DMS53 treated with DMSO at 0.1 percent for 48 hours (cell line): ENCODE measurements at regions not wholly inside any gene's neighbourhood (a gene's known extent, or its start where the extent isn't known, plus 50 kb on each side); places are given as distances from the start of the nearest gene placed in this dataset.

Source experiments
- DNase-seq: peaks from one replicate; lab custom pipeline; 2025; ENCODE audit not compliant: unreplicated experiment; lab: John Stamatoyannopoulos, UW

- DNase-seq = no peak
Measured at GRCh38 chr10:47246406-47247147, 53.4 kb upstream of the GDF10 start.

- DNase-seq = no peak
Measured at GRCh38 chr10:47247148-47248059, 52.6 kb upstream of the GDF10 start.

- DNase-seq = no peak
Measured at GRCh38 chr10:47248386-47249090, 51.5 kb upstream of the GDF10 start.

GRCh38 chr10:47249881-47250280, 50.1 kb upstream of the GDF10 start:
- DNase-seq = no peak
